ENCODE measurements at regions not wholly inside any gene's neighbourhood (a gene's known extent, or its start where the extent isn't known, plus 50 kb on each side); places are given as distances from the start of the nearest gene placed in this dataset.

DNA sequence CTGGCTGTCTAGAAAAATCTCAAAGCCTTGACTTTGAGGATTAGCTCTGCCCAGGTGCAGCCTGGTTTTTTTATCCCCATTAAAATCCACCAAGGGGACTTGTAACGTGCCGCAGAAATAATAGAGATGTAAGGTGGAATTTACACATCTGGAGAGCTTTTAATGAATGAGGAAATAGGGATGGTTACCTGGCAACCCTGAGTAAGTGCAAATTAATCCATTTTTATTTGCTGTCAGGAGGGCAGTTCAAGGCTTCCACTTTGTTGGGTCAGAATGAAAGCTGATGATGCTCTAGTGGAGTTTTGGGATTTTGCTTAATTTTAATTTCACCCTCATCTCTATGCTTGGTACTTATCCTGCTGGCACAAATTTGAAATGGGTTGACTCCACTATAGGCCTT lies 163.4 kb upstream of the CEP162 start:
- no peaks in the 10 kb centered on the region for H3K4me1 ChIP-seq (ENCODE audit: control insufficient read depth, insufficient read depth, low read length)
- no peaks in the 10 kb centered on the region for H3K27me3 ChIP-seq (ENCODE audit: control insufficient read depth, insufficient read depth, low read length)
- H3K9ac ChIP-seq (ENCODE audit: low read length), result no peak overlapping the region
- H3K9me3 ChIP-seq (ENCODE audit: control insufficient read depth, insufficient read depth, low read depth, low read length), result no peaks in the 10 kb centered on the region
- no peaks in the 10 kb centered on the region for H3K36me3 ChIP-seq (ENCODE audit: control insufficient read depth, insufficient read depth, low read length)
- H3K4me3 ChIP-seq (ENCODE audit: low read depth, low read length), result no peak overlapping the region
- H3K27ac ChIP-seq (ENCODE audit: low read depth, low read length), result no peak overlapping the region

DNA sequence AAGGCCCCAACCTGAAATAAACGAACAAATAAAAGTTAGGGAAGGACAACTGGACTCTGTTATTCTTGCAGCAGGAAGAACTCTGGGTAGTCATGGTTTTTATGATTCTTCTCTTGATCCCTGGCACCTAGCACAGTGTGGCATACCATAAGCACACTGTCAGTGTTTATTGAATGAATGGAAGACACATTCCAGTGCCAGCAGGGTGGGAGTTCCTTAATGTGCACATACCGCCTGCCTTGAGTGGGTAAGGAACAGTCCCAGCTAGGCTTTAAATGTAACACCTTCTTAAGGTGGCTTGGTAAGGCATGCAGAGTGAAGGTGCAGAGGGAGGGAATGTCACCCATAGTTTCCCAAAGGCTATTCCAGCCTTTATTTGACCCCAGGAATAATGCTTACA lies 162.9 kb upstream of the CEP162 start:
- H3K4me1 ChIP-seq (ENCODE audit: control insufficient read depth, insufficient read depth, low read length), result no peaks in the 10 kb centered on the region
- H3K9me3 ChIP-seq (ENCODE audit: control insufficient read depth, insufficient read depth, low read depth, low read length), result no peaks in the 10 kb centered on the region
- H3K27ac ChIP-seq (ENCODE audit: low read depth, low read length), result no peak overlapping the region
- H3K9ac ChIP-seq (ENCODE audit: low read length), result no peak overlapping the region
- H3K4me3 ChIP-seq (ENCODE audit: low read depth, low read length), result no peak overlapping the region
- H3K27me3 ChIP-seq (ENCODE audit: control insufficient read depth, insufficient read depth, low read length), result no peaks in the 10 kb centered on the region
- no peaks in the 10 kb centered on the region for H3K36me3 ChIP-seq (ENCODE audit: control insufficient read depth, insufficient read depth, low read length)

DNA sequence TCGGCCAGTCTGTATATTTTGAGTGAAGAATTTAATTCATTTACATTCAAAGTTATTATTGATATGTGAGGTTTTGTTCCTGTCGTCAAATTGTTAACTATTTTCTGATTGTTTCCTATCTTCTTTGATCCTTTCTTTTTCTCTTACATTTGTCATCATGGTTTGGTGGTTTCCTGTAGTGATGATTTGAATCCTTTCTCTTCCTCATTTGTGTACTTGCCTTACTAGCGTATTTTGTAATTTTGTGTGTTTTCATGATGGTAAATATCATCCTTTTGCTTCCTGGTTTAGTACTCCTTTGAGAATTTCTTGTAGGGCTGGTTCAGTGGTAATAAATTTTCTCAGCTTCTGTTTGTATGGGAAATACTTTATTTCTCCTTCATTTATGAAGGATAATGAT lies 151.7 kb upstream of the CEP162 start:
- Histone ChIP-seq H3K4me1 (ENCODE audit: control insufficient read depth, insufficient read depth, low read length) (no peaks in the 10 kb centered on the region), H3K27ac (ENCODE audit: low read depth, low read length) (no peak overlapping the region), H3K9ac (ENCODE audit: low read length) (no peak overlapping the region), H3K36me3 (ENCODE audit: control insufficient read depth, insufficient read depth, low read length) (no peaks in the 10 kb centered on the region), H3K27me3 (ENCODE audit: control insufficient read depth, insufficient read depth, low read length) (no peaks in the 10 kb centered on the region), H3K4me3 (ENCODE audit: low read depth, low read length) (no peak overlapping the region), H3K9me3 (ENCODE audit: control insufficient read depth, insufficient read depth, low read depth, low read length) (no peaks in the 10 kb centered on the region)

DNA sequence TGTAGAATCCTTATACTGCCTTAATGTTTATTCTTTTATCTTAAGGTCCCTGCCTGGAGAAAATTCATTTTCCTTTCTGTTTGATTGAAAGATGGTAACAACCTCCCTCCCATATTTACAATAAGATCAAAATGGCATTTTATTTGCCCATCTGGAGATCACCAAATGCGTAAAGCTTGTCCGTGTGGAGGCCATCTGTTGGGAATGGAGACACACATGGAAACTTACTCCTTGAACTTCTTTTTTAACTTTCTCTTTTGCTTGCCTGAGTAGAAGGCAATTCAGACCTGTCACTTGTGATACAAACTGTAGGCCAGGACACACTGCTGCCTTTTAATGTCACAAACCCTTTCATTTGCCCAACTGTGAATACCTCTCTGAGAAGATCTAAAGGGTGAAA lies 144.8 kb upstream of the CEP162 start:
- H3K27ac ChIP-seq (ENCODE audit: low read depth, low read length), result no peak overlapping the region
- H3K9me3 ChIP-seq (ENCODE audit: control insufficient read depth, insufficient read depth, low read depth, low read length), result no peaks in the 10 kb centered on the region
- no peaks in the 10 kb centered on the region for H3K27me3 ChIP-seq (ENCODE audit: control insufficient read depth, insufficient read depth, low read length)
- no peaks in the 10 kb centered on the region for H3K36me3 ChIP-seq (ENCODE audit: control insufficient read depth, insufficient read depth, low read length)
- H3K4me3 ChIP-seq (ENCODE audit: low read depth, low read length), result no peak overlapping the region
- no peak overlapping the region for H3K9ac ChIP-seq (ENCODE audit: low read length)
- no peaks in the 10 kb centered on the region for H3K4me1 ChIP-seq (ENCODE audit: control insufficient read depth, insufficient read depth, low read length)

DNA sequence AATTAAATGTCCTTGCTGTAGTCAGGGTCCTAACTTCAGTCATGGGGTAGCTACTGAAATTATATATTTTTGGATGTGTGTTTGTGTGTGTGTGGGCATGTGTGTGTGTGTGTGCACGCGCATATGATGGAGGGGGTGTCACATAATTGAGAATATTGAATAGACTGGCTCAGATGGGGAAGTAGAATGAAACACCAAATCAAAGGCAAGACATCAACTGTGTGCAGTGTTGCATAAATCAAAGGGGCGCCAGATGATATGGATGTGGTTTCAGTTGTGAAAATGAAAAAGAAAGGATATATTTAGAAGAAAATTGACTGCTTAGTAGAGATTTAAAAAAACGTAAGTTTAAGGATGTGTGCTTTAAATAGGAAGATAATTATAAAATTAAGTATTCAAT lies 144.2 kb upstream of the CEP162 start:
- H3K4me1 ChIP-seq (ENCODE audit: control insufficient read depth, insufficient read depth, low read length), result no peaks in the 10 kb centered on the region
- H3K4me3 ChIP-seq (ENCODE audit: low read depth, low read length), result no peak overlapping the region
- H3K27me3 ChIP-seq (ENCODE audit: control insufficient read depth, insufficient read depth, low read length), result no peaks in the 10 kb centered on the region
- no peaks in the 10 kb centered on the region for H3K36me3 ChIP-seq (ENCODE audit: control insufficient read depth, insufficient read depth, low read length)
- no peaks in the 10 kb centered on the region for H3K9me3 ChIP-seq (ENCODE audit: control insufficient read depth, insufficient read depth, low read depth, low read length)
- no peak overlapping the region for H3K27ac ChIP-seq (ENCODE audit: low read depth, low read length)
- H3K9ac ChIP-seq (ENCODE audit: low read length), result no peak overlapping the region

DNA sequence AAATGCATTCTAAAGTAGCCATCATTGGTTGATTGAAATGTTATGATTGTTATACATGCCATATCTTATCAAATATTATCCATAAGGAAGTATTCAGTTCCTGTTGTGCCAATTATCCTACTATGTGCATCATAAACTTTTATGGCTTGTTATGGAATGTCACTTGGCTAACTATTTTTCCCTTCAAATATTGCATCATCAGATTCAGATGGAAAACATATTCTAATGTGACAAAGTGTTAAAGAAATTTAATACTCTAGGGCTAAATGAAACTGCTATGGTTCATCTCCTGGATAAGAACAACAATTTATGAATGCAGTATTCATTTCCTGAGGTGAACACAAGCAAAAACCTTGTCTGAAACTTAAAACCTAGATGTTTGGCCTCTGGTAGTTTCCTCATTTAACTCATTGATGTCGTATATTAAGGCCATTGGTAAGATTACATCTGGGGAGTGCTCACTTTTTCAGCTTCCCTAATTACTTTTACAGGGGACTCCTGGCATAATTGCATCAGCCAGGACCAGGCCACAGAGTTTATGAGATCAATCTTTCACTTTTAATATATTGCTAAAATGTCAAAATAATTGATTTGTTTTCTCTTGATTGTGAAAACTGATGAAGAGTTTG lies 134.9 kb upstream of the CEP162 start:
- H3K4me3 ChIP-seq (ENCODE audit: low read depth, low read length), result no peak overlapping the region
- no peaks in the 10 kb centered on the region for H3K27me3 ChIP-seq (ENCODE audit: control insufficient read depth, insufficient read depth, low read length)
- H3K36me3 ChIP-seq (ENCODE audit: control insufficient read depth, insufficient read depth, low read length), result no peaks in the 10 kb centered on the region
- H3K9me3 ChIP-seq (ENCODE audit: control insufficient read depth, insufficient read depth, low read depth, low read length), result no peaks in the 10 kb centered on the region
- H3K4me1 ChIP-seq (ENCODE audit: control insufficient read depth, insufficient read depth, low read length), result no peaks in the 10 kb centered on the region
- H3K27ac ChIP-seq (ENCODE audit: low read depth, low read length), result no peak overlapping the region
- H3K9ac ChIP-seq (ENCODE audit: low read length), result no peak overlapping the region

DNA sequence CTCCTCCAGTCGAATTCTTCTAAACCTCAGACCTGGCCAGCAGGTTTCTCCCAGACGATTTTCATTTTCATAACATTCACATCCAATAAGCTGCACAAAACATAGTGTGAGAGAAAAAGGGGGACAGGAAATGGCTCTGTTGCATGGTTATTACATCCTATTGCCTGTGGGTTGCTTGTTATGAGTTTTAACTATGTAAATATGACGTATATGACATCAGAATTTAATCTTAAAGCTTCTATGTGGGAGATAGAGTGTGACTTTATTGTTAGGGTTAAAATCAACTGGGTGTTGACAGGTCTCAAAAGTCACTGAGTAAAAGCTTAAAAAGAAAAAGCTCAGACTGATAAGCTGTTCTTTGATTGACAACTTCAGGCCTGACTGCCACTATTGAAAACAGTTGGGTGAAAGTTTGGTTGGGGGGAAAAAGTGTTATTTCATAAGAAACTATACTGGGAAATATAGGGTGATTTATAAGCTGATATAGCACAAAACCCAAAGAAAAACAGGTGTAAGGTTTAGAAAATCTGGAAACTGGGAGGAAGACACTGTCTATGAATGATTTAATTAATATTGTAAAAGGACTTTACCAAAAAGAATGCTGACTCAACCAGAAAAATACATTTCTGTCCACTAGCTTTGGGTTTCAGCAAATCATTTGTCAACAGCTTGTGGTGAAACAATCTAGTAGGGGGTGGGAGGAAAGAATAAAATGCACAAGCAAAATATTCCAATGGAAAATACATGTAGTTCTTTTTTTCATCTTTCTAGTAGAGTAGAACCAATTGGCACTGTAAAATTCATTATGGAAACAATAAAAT lies 134.1 kb upstream of the CEP162 start:
- Histone ChIP-seq H3K27me3 (ENCODE audit: control insufficient read depth, insufficient read depth, low read length) (no peaks in the 10 kb centered on the region), H3K4me1 (ENCODE audit: control insufficient read depth, insufficient read depth, low read length) (no peaks in the 10 kb centered on the region), H3K36me3 (ENCODE audit: control insufficient read depth, insufficient read depth, low read length) (no peaks in the 10 kb centered on the region), H3K9ac (ENCODE audit: low read length) (no peak overlapping the region), H3K4me3 (ENCODE audit: low read depth, low read length) (no peak overlapping the region), H3K27ac (ENCODE audit: low read depth, low read length) (no peak overlapping the region), H3K9me3 (ENCODE audit: control insufficient read depth, insufficient read depth, low read depth, low read length) (no peaks in the 10 kb centered on the region)

DNA sequence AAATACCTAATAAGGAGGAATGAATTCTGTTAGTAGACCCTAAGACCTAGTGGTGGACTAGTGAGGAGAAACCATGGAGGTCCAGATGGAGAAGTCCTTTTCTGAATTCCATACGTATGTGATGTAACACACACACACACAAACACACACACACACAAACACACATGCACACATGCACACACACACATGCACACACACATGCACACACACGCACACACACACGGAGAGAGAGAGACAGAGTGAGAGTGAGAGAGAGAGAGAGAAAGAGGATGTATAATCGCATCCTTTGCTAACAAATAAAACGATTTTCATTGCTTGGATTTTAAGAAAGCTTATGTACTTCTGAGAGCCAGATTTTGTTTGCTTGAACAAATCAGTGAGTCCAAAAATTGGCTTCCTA lies 132.6 kb upstream of the CEP162 start:
- no peaks in the 10 kb centered on the region for H3K4me1 ChIP-seq (ENCODE audit: control insufficient read depth, insufficient read depth, low read length)
- H3K27me3 ChIP-seq (ENCODE audit: control insufficient read depth, insufficient read depth, low read length), result no peaks in the 10 kb centered on the region
- no peak overlapping the region for H3K27ac ChIP-seq (ENCODE audit: low read depth, low read length)
- H3K9ac ChIP-seq (ENCODE audit: low read length), result no peak overlapping the region
- H3K9me3 ChIP-seq (ENCODE audit: control insufficient read depth, insufficient read depth, low read depth, low read length), result no peaks in the 10 kb centered on the region
- H3K4me3 ChIP-seq (ENCODE audit: low read depth, low read length), result no peak overlapping the region
- no peaks in the 10 kb centered on the region for H3K36me3 ChIP-seq (ENCODE audit: control insufficient read depth, insufficient read depth, low read length)

DNA sequence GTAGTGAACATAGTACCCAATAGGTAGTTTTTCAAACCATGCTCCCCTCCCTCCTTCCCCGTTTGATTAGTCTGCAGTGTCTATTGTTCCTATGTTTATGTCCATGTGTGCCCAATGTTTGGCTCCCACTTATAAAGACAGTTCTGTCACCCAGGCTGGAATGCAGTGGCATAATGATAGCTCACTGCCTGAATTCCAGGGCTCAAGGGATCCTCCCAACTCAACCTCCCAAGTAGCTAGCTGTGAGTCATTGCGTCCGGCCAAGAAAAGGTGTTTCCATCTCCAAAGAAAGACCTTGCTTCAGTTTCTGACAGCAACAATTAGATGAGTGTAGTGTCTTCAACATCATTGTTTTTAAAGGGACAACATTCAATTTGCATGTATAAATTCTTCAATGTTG lies 131.1 kb upstream of the CEP162 start:
- H3K27ac ChIP-seq (ENCODE audit: low read depth, low read length), result no peak overlapping the region
- H3K9me3 ChIP-seq (ENCODE audit: control insufficient read depth, insufficient read depth, low read depth, low read length), result no peaks in the 10 kb centered on the region
- H3K27me3 ChIP-seq (ENCODE audit: control insufficient read depth, insufficient read depth, low read length), result no peaks in the 10 kb centered on the region
- H3K9ac ChIP-seq (ENCODE audit: low read length), result no peak overlapping the region
- H3K4me3 ChIP-seq (ENCODE audit: low read depth, low read length), result no peak overlapping the region
- no peaks in the 10 kb centered on the region for H3K36me3 ChIP-seq (ENCODE audit: control insufficient read depth, insufficient read depth, low read length)
- no peaks in the 10 kb centered on the region for H3K4me1 ChIP-seq (ENCODE audit: control insufficient read depth, insufficient read depth, low read length)

DNA sequence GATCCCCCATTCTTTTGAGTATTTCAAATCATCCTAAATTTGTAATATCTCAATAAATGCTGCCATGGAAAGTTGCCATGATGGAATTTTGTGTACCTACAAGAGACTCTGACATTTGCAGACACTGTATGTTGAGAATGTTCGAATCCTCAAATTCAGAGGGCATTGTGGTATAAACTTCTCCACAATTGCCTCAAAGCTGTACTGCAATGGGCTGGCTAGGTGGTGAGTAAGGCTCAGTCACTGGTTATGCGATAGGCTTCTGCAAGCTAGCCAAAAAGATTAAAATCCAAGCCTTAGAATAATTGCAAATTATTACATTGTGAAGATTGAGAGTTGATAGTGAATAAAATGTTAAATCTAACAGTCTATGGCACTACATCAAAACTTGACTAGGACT lies 130.2 kb upstream of the CEP162 start:
- no peaks in the 10 kb centered on the region for H3K4me1 ChIP-seq (ENCODE audit: control insufficient read depth, insufficient read depth, low read length)
- no peaks in the 10 kb centered on the region for H3K27me3 ChIP-seq (ENCODE audit: control insufficient read depth, insufficient read depth, low read length)
- no peaks in the 10 kb centered on the region for H3K9me3 ChIP-seq (ENCODE audit: control insufficient read depth, insufficient read depth, low read depth, low read length)
- H3K27ac ChIP-seq (ENCODE audit: low read depth, low read length), result no peak overlapping the region
- no peak overlapping the region for H3K4me3 ChIP-seq (ENCODE audit: low read depth, low read length)
- H3K36me3 ChIP-seq (ENCODE audit: control insufficient read depth, insufficient read depth, low read length), result no peaks in the 10 kb centered on the region
- no peak overlapping the region for H3K9ac ChIP-seq (ENCODE audit: low read length)

DNA sequence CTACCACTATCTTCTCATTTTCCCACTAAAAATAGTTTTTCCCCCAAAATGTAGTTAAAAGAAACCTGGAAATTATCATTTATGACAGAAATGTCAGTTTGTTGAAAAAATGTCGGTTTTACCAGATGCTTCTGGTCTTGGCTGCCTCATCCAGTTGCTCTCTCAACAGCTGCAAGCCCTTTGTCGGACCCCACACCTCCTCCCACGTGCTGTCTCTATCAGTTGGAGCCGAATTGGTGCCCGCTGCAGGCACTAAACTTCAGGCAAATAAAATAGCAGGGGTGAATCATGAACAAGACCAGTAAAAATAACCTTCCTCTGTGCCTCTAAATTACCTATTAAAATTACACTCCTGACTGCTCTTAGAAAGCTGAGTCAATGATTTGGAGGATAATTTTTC lies 129.5 kb upstream of the CEP162 start:
- no peaks in the 10 kb centered on the region for H3K36me3 ChIP-seq (ENCODE audit: control insufficient read depth, insufficient read depth, low read length)
- H3K4me3 ChIP-seq (ENCODE audit: low read depth, low read length), result no peak overlapping the region
- H3K27me3 ChIP-seq (ENCODE audit: control insufficient read depth, insufficient read depth, low read length), result no peaks in the 10 kb centered on the region
- no peaks in the 10 kb centered on the region for H3K4me1 ChIP-seq (ENCODE audit: control insufficient read depth, insufficient read depth, low read length)
- H3K27ac ChIP-seq (ENCODE audit: low read depth, low read length), result no peak overlapping the region
- H3K9me3 ChIP-seq (ENCODE audit: control insufficient read depth, insufficient read depth, low read depth, low read length), result no peaks in the 10 kb centered on the region
- H3K9ac ChIP-seq (ENCODE audit: low read length), result no peak overlapping the region

All from HUES6 (cell line).